H1 (cell line): ENCODE measurements at regions not wholly inside any gene's neighbourhood (a gene's known extent, or its start where the extent isn't known, plus 50 kb on each side); places are given as distances from the start of the nearest gene placed in this dataset.

Experiments
- GTF2F1 ChIP-seq: IDR thresholded peaks from 2 replicates; pipeline ENCODE4 v1.6.1; 2012; ENCODE audit warnings: low read depth, low read length, improper control_type of control experiment, borderline replicate concordance
- POLR2A ChIP-seq, 2 experiments: IDR thresholded peaks; 1 replicate in 1 of 2; 2 replicates in 1 of 2; pipeline ENCODE4 v1.6.1; 2011; ENCODE audit warnings: low read depth in 2 of 2, low read length in 2 of 2, mild to moderate bottlenecking in 2 of 2; ENCODE audit errors: control extremely low read depth in 1 of 2
- POLR2AphosphoS5 ChIP-seq: IDR thresholded peaks from 2 replicates; pipeline ENCODE4 v1.6.1; 2011; ENCODE audit warnings: low read depth, low read length
- SP2 ChIP-seq: IDR thresholded peaks from 2 replicates; pipeline ENCODE4 v1.6.1; 2012; ENCODE audit warnings: mild to moderate bottlenecking, low read length, inconsistent platforms
- TF ChIP-seq, protein P1 (sequence below), 3 experiments: IDR thresholded peaks; 1 replicate in 2 of 3; 2 replicates in 1 of 3; pipeline versions ENCODE4 v1.5.1 to v1.6.1; 2011; ENCODE audit warnings: low read length in 3 of 3, mild to moderate bottlenecking in 3 of 3, inconsistent platforms in 2 of 3, low read depth in 1 of 3, moderate library complexity in 1 of 3; ENCODE audit not compliant: insufficient read depth in 1 of 3; ENCODE audit errors: control extremely low read depth in 1 of 3

DNA sequence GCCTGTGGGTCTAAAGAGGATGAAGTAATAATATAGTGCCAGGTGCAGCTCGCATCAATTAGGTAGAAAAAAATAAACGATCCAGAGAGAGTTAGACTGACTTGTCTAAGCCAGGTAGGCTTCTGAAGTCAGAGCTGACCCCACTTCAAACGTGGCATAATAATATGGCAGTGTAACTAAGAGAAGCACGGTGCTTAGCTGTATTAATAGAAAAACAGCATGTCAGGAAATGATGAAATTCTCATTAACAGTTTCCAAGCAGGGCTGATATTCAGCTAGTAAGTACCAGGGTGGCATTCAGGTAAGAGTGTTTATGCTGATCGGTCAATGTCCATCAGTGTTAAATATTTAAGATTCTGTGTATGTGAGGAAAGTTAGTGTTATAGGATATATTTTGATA, 145.8 kb upstream of the SAMSN1 start:
- TF ChIP-seq SP2: no peak
- TF ChIP-seq GTF2F1: no peak
- no peak for TF ChIP-seq POLR2AphosphoS5
- no peak for TF ChIP-seq POLR2A (IDR thresholded peaks at IDR 0.05; ENCODE audit: control extremely low read depth in 1 of 2, low read depth in 2 of 2, low read length in 2 of 2)
- TF ChIP-seq, protein P1, sequence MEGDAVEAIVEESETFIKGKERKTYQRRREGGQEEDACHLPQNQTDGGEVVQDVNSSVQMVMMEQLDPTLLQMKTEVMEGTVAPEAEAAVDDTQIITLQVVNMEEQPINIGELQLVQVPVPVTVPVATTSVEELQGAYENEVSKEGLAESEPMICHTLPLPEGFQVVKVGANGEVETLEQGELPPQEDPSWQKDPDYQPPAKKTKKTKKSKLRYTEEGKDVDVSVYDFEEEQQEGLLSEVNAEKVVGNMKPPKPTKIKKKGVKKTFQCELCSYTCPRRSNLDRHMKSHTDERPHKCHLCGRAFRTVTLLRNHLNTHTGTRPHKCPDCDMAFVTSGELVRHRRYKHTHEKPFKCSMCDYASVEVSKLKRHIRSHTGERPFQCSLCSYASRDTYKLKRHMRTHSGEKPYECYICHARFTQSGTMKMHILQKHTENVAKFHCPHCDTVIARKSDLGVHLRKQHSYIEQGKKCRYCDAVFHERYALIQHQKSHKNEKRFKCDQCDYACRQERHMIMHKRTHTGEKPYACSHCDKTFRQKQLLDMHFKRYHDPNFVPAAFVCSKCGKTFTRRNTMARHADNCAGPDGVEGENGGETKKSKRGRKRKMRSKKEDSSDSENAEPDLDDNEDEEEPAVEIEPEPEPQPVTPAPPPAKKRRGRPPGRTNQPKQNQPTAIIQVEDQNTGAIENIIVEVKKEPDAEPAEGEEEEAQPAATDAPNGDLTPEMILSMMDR (IDR thresholded peaks at IDR 0.05; ENCODE audit: control extremely low read depth in 1 of 3, insufficient read depth in 1 of 3, low read depth in 1 of 3, low read length in 3 of 3): no peak
